Vagina (tissue), 2 donors: ENCODE measurements at regions not wholly inside any gene's neighbourhood (a gene's known extent, or its start where the extent isn't known, plus 50 kb on each side); places are given as distances from the start of the nearest gene placed in this dataset.

Source experiments
- POLR2A ChIP-seq, 2 donors: fragments of 450-650 bp; IDR thresholded peaks; one replicate each; pipeline ENCODE4 v1.6.1; 2017; ENCODE audit warnings: antibody characterized with exemption in 2 of 2, mild to moderate bottlenecking in 2 of 2, moderate library complexity in 2 of 2
- POLR2AphosphoS5 ChIP-seq, 2 donors: sonication (generic); formaldehyde crosslinking; IDR thresholded peaks; one replicate each; pipeline ENCODE4 v1.9.0; 2017; ENCODE audit warnings: antibody characterized with exemption in 2 of 2, mild to moderate bottlenecking in 2 of 2, low read depth in 1 of 2; ENCODE audit not compliant: insufficient read depth in 1 of 2
- TF ChIP-seq, protein P1 (sequence below), 3 experiments: fragments of 450-650 bp in 2 of 3; fragments of 200-600 bp in 1 of 3; sonication (generic) in 1 of 3; IDR thresholded peaks; one replicate each; pipeline ENCODE4 v1.5.1; 2017 to 2019; ENCODE audit warnings: antibody characterized with exemption in 3 of 3, mild to moderate bottlenecking in 2 of 3, moderate library complexity in 2 of 3

GRCh38 chr4:34891892-34892291, 1352.4 kb downstream of the ARAP2 start:
- TF ChIP-seq POLR2A (IDR thresholded peaks at IDR 0.05) (no peak), POLR2AphosphoS5 (IDR thresholded peaks at IDR 0.05; ENCODE audit: insufficient read depth in 1 of 2, low read depth in 1 of 2) (no peak)
- TF ChIP-seq, protein P1, sequence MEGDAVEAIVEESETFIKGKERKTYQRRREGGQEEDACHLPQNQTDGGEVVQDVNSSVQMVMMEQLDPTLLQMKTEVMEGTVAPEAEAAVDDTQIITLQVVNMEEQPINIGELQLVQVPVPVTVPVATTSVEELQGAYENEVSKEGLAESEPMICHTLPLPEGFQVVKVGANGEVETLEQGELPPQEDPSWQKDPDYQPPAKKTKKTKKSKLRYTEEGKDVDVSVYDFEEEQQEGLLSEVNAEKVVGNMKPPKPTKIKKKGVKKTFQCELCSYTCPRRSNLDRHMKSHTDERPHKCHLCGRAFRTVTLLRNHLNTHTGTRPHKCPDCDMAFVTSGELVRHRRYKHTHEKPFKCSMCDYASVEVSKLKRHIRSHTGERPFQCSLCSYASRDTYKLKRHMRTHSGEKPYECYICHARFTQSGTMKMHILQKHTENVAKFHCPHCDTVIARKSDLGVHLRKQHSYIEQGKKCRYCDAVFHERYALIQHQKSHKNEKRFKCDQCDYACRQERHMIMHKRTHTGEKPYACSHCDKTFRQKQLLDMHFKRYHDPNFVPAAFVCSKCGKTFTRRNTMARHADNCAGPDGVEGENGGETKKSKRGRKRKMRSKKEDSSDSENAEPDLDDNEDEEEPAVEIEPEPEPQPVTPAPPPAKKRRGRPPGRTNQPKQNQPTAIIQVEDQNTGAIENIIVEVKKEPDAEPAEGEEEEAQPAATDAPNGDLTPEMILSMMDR (IDR thresholded peaks at IDR 0.05) = no peak
